Stimulated activated CD4-positive, alpha-beta T cell treated with anti-CD3 and anti-CD28 coated beads, Interleukin-2, amount 100 ng/mL, for 24 hours (primary cell): ENCODE measurements at regions not wholly inside any gene's neighbourhood (a gene's known extent, or its start where the extent isn't known, plus 50 kb on each side); places are given as distances from the start of the nearest gene placed in this dataset.
"Not testable (repeated sequence)": the region's sequence is repeated elsewhere in the genome, so short reads cannot be mapped to it uniquely, and the experiment has no call there.

Experiments used
- DNase-seq, 2 donors: peaks; one replicate each; pipeline ENCODE4 v3.0.0-alpha.2; 2020

DNA sequence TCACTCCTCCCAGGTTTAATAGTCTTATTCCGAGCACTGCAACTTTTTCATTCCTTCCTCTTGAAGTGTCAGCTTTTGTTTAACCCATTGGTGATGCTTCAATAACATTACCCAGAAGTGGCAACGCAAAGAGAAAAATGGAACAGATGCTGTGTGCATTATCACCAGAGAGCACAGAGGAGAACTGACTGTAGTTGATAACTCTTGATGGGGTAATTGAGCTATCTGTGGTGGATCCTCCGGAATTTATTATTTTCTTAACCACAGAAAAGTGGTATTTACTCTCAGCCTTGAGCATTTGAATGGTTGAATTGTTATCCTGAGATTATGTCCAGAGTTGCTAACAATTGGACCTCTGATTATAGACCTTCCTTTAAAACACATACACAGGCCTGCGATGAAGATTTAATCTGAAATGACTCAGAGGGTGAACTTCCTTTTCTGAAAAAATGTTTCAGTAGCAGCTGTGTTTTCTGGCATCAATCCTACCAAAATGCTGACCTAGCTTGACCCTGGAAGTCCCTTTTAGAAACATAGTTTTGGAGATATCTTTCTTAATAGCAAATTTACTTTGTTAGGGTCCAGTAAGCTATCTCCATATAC is 1584.4 kb upstream of the LRRTM3 start:
- DNase-seq, result no peak

DNA sequence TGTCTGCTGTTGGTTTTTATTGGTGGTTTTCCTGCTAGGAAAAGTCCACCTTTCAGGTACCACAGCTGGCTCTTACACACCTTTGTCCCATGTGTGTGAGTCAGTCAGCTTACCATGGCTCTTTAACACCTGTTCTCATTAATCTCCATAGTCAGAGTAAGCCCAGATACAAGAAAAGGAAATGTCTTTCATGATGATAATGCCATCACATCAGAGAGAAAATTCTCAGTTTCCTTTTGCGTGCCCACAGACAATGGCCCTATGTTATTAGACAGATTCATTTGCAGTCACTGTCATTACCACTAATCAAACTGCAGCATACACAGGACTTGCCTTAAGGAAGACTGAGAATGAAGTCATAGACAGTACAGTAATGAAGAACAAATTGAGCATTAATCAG is 1583.6 kb upstream of the LRRTM3 start:
- no peak for DNase-seq

DNA sequence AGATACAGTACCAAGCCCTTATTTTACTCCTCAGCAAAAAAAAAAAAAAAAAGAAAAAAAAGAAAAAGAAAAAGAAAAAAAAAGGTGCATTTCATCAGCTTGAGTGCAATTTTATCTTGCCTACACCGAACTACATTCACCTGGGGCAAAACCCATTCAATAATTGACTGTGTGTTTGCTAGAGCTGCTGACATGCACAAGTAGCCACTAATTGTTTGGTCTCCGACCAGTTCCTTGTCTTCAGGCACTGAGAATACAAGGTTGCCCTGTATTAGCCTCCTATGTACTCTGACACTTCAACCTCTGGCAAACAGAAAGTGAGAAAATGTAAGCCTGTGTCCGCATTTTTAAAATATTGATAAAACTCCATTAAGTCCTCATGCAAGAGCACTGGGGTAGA is 1579.4 kb upstream of the LRRTM3 start:
- DNase-seq, result no peak

DNA sequence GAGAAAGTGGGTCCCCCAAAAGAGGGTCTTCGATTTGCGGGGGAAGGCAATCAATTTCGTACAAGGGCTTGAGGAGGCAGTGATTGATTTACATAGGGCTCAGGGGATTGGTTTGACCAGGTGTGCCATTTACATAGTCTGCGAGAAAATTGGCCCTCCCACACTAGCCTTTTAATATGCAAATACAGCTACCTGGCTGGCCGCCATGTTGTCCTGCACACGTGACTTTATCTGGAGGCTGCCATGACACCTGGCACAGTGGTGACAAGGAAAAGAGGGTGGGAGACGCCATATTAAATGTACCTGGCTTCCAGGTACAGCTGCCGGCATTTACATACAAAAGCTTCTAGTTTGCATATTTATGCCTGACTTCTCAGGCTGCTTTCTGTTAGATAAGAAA is 1577.2 kb upstream of the LRRTM3 start:
- DNase-seq, result no peak

DNA sequence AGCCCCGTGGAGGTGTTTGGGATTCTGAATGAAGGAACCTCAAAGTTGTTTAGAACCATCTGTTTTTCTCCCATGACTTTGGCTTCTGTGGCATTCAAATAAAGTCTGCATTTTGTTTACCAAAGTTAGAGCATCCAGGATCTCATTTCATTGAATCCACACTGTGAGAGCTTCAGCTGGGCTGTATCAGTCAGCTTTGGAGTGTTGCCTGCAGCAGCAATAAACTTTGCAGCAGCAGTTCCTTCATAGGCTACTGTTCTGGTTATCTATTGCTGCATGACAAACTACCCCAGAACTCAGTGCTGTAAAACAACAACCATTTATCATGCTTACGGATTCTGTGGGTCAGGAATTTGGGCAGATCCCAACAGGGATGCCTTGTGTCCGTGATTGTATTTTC is 1575.2 kb upstream of the LRRTM3 start:
- DNase-seq, result no peak

DNA sequence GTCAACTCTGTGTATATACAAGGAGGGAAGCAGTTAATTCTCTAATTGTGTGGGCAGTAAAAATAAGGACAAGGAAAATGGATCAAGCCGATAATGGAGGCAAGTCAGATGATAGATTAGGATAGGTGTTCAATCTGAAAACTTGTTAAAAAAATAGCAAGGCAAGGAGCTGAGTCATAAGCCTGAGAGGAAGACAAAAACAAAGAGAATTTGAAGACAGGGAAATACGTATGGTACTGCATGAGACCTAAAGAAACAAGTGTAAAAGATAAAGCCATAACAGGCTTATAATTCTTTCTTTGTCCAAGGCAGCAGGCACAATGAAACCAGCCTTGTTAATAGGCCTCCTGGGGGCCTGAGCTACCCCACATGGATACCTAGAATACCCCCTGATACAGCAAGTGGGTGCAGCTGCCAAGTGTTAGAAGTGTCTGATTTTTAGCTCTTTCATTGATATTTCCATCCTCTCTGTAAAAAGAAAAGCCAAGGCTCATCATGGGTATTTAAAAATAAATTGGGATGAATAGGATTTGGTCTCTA is 1570.6 kb upstream of the LRRTM3 start:
- DNase-seq, result no peak

DNA sequence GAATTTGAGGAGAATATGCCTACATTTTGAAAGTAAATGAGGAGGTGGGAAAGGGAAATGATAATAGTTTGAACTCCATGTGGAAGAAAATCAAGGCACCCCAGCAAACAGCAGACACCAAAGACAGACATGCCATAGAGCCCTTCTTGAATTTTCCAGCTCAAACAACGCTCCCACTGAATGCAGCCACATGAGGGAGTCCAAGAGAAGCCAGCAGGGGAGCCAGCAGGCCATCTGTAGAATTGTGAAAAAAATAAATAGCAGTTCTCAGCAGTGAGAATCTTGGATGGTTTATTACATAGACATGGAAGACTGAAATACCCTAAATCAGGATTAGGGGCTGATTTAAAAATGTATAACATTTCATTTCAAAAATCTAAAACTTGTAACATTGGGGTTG is 1567.3 kb upstream of the LRRTM3 start:
- DNase-seq, result no peak

DNA sequence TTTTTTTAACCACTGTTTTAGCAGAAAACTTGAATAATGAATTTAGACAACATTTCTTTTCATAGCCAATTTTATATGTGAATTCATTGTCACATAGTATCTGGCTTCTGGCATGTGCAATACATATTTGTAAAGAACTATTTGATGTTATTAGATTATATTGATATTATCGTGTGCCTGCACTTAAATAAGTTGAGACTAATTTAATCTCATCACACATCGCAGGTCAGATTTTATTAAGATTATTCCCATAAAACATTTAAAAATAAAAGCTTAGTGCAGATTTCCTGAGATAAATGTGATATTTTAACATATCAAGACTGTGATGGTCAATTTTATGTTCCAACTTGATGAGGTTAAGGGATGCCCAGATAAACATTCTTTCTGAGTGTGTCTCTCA is 1565.3 kb upstream of the LRRTM3 start:
- no peak for DNase-seq

DNA sequence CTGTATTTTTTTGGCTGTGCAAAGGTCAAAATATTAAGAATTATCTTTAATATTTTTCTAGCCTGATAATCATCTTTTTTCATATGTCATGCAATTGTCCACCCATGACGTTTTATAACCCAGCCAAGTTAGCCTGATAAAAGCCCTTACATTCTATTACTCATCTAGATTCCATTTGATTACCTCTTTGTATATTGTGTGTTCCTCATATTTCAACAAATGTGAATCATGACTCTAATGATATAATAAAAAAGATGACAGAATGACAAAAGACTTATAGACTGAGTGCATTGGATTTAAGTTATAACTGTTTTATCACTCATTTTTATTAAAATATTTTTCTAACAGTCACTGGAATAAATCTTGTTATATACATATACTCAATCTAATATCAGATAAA is 1560.0 kb upstream of the LRRTM3 start:
- no peak for DNase-seq

DNA sequence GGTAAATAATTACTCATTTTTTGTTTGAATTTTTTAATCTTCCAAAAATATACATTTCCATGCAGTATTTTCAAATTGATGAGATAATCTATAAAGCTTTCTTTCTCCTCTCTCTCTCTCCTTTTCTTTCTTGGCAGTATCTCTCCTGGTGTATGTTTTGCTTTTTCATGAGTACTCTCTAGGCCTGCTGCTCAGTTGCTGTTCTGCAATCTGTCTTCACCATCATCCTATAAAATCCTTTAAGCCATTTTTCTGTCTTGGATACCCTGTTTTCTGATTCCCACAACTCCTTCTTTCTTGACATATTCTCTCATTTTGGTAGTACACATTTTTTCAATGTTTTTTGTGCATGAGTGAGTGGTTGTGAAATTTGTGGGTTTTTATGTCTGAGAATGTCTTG is 1558.1 kb upstream of the LRRTM3 start:
- no peak for DNase-seq

DNA sequence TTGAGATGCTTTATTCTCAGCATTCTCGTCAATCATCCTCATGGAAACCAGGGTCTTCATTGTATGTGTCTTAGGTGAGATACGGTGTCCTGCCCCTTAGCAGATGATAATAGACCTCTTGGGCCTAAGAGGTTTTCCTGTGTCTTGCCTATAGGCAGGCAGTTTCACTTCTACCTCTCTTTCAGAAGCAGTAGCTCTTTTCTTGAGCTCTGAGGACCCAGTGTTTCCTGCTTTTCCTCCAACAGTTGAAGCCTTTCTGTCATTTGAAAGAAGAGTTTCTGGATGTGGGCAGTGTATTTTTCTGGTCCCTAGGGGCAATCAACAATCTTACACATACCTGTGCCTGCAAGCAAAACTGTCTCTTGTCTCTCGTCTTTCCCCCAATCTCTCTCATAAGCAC is 1550.3 kb upstream of the LRRTM3 start:
- no peak for DNase-seq

DNA sequence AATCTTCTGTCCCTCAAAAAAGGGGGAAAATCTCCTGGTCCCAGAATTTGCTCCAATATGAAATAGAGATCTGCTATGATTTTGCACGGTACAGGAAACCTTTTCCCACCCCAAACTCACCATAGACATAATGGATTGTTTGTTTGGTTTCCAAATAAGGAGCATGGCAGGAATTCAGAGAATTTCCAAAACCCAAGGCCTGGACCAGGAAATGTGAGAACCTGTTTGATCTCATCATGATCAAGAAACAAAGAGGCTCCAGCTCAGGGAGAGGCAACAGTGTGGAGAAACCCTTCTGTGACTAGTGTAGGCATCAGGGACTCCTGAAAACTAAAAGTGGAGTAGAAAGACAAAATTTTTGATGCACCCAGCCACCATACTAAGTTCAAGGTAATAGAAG is 1548.1 kb upstream of the LRRTM3 start:
- DNase-seq, result no peak

DNA sequence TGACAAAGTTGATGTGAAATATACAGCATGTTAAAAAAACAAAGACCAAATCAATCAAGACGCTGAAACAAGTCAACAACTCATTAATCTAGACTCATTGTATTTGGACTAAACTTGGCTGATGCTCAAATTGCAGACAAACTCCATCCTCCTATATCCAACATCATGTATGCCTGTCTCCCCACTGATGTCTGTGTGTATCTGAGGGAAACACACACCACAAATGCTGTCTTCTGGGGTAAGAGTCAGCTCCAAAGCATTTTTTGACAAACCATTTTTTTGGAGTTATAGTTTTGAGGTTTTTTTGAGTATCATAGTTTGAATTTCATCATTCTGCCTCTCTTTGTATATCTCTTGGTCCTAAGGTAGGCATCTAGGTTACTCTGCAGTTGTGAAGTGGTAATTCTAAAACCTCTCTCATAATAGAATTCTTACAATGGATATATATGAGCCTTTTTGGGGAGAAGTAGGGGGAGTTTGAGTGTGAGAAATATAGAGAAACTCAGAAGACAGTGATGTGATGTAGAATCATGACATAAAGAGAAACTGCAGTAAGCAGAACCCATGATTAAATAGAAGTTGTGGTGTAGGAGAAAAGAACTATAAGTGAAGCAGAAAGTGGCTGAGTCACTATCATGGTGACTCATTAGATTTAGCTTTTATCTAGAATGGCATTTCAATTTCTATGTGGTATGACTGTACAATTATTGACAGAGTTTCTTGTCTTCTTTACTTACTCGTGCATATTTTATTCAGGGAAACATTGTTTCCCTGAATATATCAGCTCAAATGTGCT is 1531.1 kb upstream of the LRRTM3 start:
- DNase-seq, result no peak

DNA sequence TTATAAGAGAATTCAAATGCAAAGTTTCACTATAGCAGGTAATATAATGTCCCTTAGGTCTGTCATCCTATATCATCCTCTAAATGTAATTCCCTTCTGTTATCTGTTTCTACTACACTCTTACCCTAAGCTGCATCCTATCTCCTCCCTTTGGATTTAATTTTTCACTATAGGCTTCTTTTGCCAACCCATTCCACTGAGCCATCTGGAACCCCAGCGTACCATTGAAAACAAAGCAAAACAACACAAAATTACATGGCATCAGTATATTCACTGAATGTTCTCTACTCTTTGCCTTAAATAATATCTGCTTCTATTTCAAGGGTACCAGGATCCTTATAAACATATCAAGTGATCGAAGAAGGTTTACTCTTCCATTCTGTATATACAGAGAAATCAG is 1530.2 kb upstream of the LRRTM3 start:
- no peak for DNase-seq

DNA sequence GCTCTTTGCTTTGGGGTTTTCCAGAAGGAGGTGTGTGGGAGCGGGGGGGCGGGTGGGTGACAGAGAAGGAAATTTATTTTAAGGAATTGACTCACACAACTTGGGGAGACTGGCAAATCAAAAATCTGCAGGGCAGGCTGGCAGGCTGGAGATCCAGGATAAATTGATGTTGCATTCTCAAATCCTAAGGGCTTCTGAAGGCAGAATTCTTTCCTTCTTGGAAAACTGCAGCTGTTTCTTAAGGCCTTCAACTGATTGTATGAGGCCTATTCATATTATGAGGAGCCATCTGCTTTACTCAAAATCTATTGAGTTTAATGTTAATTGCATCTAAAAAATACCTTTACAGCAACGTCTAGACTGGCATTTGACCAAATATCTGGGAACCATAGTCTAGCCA is 1528.8 kb upstream of the LRRTM3 start:
- DNase-seq, result no peak

DNA sequence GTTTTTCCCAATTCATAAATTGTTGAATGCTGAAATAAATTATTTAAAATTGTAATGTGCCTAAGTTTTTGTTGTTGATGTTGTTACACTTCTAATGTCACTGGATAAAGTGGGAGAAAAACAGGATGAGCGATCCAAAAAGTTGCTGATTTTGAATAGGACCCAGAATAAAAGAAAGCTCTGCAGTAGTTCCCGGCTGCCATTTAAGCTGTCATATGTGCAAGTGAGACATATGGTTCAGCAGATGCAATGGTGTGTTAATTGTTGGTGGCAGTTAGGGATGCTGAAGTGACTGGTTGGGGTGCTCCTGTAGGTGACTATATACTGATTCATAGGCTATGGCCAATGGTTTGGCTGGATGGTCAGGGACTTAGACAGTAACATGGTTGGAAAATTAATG is 1517.4 kb upstream of the LRRTM3 start:
- no peak for DNase-seq

DNA sequence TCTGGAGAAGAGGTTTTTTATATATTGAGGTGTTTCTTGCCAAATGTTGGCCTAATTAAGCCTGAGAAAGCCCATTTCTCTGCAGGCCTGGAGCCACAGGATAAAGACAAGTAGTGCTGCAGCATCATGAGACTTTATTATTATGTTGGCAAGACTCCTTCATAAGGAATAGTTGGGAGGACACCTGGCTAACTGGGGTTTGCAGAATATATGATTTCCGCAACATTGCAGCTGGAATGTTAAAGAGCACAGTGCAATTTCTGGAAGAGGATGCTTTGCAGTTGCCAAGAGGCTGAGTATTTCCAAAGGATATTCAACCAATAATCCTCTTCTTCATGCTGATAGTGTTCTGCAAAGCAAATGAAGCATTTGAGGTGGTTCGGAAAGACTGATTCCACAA is 1512.8 kb upstream of the LRRTM3 start:
- no peak for DNase-seq

DNA sequence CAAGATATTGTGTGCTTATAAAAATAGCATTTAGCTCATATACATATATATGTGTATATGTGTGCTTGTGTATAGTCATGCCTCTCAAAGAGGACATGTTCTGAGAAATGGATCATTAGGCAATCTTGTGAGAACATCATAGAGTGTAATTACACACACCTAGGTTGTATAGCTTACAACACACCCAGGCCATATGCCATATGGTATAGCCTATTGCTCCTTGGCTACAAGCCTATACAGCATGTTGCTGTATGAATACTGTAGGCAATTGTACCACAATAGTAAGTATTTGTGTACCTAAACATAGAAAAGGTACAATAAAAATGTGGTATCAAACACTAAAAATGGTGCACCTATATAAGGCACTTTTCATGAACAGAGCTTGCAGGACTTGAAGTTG is 1510.5 kb upstream of the LRRTM3 start:
- DNase-seq, result no peak

DNA sequence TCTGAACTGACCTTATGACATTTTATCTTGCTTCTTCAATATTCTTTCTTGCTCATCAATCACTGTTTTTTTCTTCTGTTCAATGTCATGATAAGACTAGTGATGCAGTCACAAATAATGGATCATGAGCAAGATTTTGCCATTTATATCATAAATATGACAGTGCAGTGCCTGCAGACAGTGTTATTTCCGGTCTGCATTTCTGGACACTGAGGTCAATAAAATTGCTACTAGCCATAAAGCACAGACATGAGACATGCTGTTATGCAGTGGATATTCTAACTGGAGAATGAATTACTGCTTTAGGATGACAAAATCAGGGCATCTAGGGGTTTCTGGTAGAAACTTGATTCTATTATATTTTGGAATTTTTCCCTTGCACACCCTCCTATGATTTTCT is 1509.7 kb upstream of the LRRTM3 start:
- no peak for DNase-seq

DNA sequence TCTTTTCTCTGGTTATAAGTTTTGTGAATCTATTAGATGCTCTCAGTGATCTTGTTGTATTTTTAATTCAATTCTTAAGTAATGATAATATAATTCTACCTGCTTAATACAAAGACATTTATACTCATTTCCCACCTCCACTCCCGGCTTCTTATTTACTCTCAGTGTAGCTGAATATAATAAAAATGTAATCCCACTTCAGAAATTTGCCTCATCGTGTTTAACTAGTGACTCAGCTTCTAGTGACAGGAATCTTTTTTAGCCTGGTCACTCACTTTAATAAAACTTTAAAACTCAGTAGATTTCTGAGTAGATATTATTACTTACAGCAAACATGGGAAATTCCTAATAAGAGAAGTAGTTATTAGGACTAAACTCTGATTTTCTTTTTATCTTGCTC is 1506.2 kb upstream of the LRRTM3 start:
- no peak for DNase-seq

DNA sequence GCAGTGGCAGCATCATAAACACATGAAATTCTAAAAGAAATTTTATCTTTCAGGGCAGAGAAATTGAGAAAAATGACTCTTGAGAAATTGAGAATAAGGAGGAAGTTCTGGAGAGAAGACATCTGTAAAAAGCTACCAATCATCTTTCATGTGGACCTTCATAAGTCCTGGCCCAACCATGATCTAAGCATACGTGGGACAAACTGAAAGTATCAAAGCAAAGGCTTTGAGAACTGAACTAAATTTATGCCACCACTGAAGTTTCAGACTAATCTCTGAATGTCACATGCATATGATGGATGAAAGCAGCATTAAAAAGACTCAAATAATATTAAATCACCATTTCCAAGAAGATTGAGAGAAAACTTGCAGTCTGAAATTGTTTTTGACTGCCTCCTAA is 1502.8 kb upstream of the LRRTM3 start:
- no peak for DNase-seq

DNA sequence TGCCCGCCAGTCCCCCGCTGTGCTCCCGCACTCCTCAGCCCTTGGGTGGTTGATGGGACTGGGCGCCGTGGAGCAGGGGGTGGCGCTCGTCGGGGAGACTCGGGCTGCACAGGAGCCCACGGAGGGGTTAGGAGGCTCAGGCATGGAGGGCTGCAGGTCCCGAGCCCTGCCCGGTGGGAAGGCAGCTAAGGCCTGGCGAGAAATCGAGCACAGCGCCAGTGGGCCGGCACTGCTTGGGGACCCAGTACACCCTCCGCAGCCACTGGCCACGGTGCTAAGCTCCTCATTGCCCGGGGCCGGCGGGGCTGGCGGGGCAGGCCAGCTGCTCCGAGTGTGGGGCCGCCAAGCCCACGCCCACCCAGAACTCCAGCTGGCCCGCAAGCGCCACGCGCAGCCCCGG is 1496.5 kb upstream of the LRRTM3 start:
- DNase-seq, result not testable (repeated sequence)

DNA sequence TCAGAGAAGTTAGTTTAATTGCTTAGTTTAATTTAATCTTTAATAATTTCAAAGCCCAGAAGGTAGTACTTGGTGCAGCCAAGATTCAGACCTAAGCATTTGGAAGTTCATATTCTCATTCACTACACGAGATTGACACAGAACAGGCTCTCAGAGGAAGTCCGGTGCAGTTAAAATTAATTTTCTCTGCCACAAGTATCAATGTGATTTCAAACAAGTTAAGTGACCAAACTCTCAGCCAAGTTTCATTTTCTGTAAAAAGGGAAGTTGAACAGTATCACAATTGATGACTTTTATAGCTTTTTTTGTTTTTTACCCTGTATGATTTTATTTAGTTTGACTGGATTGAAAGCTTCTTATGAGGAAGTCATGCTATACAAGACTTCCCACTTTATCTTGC is 1494.9 kb upstream of the LRRTM3 start:
- no peak for DNase-seq

DNA sequence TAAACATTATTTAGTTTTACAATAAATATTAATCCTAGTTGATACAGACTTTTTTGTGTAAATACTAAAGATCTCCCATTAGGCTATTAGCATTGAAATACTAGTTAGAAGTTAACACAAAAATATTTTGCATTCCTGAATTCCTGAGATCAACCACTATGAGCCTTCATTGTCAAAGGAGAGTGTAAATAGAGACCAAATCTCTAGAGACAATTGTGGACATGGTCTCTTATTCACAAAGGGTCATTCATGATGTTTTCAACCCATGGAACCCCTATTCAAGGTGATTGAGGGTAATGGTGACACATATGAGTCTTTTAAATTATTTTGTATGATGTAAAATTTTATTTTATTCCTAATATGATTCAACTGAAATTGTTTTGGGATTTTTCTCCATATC is 1454.8 kb upstream of the LRRTM3 start:
- no peak for DNase-seq

DNA sequence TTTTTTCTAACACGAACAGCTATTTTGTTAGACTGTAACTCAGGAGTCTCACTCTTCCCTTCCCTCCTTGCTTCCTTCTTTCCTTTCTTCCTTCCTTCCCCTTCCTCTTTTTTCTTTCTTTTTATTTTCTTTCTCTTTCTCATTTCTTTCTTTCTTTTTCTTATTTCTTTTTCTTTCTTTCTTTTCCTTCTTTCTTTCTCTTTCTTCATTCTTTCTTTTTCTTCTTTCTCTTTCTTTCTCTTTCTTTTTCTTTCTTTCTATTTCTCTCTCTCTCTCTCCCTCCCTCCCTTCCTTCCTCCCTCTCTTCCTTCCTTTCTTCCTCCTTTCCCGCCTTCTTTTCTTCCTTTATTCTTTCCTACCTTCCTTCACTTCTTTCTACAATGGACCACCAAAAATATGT is 1443.0 kb upstream of the LRRTM3 start:
- DNase-seq, result no peak
